HG02885 (cell line): ENCODE measurements at regions not wholly inside any gene's neighbourhood (a gene's known extent, or its start where the extent isn't known, plus 50 kb on each side); places are given as distances from the start of the nearest gene placed in this dataset.
"Not testable (repeated sequence)": the region's sequence is repeated elsewhere in the genome, so short reads cannot be mapped to it uniquely, and the experiment has no call there.

Source experiments
- ATAC-seq: cut with Tn5 transposase; IDR thresholded peaks from one replicate; pipeline ENCODE4 v1.9.1; 2021; ENCODE audit warnings: mild to moderate bottlenecking; ENCODE audit not compliant: unreplicated experiment, poor library complexity

- no peak for ATAC-seq
Measured at GRCh38 chr16:5214466-5214865, 116.9 kb upstream of the EEF2KMT start.

- ATAC-seq, result not testable (repeated sequence)
Measured at GRCh38 chr16:5212501-5212900, 114.9 kb upstream of the EEF2KMT start.

DNA sequence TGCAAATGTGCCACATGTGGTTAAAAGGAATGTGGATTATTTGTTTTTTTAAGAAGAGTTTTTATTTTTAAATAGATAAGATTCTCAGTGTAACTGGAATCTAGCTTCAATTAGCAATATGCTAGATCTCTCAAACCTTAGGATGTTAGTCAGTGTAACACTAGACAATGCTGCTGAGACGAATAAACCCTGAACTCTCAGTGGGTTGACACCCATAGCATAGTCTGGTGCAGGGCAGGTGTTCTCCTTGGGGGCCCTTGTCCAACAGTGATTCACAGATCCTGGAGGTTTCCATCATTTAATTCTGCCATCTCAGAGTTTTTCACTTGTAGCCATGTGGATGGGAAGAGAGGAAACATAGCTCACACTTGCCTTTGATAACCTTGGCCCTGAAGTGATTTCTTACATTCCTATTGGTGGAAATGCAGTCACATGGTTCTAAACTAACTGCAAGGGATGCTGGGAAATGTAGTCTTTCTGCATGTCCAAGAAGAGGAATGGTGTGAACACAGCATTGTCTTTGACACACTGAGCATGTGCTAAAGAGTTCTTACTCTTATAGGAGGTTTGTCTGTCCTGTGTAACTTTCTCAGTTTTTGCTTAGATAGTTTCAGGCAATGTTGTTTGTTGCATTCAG, 110.4 kb upstream of the EEF2KMT start:
- ATAC-seq, result not testable (repeated sequence)

- ATAC-seq, result no peak
Measured at GRCh38 chr16:5207001-5207523, 109.5 kb upstream of the EEF2KMT start.

- ATAC-seq, result no peak
Measured at GRCh38 chr16:5206331-5206990, 108.9 kb upstream of the EEF2KMT start.

DNA sequence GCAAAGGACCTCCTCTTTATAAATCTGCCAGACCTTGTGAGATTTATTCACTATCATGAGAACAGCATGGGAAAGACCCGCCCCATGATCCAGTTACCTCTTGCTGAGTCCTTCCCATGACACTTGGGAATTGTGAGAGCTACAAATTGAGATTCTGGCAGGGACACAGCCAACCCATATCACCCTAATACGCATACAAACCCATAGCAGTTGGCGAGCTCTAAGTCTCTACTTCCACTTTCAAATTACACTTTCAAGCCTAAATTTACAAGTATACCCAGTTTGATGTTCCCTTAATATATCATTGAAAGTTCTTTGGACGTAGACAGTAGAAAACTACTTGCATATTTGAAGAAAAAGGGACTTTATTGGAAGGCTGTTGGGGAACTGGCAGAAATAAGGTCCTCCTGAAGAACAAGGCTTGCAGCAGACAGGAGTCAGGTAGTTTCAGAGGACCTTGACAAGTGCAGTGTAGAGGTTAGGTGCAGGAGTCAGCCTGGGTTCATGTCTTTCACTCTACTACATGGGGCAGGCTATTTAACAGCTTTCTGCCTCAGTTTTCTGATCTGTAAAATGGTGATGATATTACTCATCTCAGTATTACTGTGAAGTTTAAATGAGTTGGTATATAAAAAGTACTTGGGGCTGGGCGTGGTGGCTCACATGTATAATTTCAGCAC, 107.9 kb upstream of the EEF2KMT start:
- no peak for ATAC-seq

DNA sequence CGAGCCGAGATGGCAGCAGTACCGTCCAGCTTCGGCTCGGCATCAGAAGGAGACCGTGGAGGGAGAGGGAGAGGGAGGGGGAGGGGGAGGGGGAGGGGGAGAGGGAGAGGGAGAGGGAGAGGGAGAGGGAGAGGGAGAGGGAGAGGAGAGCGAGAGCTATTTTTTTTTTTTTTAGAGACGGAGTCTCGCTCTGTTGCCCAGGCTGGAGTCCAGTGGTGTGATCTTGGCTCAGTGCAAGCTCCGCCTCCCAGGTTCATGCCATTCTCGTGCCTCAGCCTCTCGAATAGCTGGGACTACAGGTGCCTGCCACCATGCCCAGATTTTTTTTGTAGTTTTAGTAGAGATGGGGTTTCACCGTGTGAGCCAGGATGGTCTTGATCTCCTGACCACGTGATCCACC, 106.1 kb upstream of the EEF2KMT start:
- not testable (repeated sequence) for ATAC-seq

GRCh38 chr16:5200123-5200522, 102.5 kb upstream of the EEF2KMT start:
- ATAC-seq, result no peak

DNA sequence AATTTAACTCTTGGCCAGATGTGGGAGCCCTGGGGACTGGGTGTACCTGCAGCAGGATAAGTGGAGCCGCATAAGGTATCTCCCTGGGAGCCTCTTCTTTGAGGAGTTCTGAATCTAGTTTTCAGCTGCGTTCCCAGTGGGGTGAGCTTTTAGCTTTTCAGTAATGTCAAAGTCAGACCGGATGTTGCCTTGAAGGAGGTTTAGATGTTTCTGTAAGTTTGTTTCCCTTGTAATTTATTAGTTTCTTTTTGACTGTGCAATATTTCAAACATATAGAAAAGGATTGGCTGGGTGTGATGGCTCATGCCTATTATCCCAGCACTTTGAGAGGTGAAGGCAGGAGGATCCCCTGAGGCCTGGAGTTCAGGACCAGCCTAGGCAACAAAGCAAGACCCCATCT, 98.6 kb upstream of the EEF2KMT start:
- ATAC-seq, result no peak

GRCh38 chr16:5193861-5194260, 96.3 kb upstream of the EEF2KMT start:
- no peak for ATAC-seq

DNA sequence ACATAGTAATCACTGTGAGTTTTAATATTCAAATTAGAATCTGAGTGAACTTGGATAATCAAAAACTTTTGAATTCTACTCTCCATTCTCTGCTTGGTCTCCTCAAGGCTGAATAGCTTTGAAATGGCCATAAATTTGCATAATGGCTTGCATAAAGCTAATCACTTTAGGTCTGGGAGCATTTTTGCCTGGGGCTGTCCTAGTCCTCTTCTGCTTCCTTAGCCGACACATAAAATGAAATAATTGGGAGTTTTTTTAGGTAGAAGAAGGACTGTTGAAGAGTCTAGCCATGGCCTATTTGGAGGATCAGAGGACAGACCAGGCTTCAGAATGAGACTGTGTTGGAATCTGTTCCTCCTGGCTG, 91.4 kb upstream of the EEF2KMT start:
- no peak for ATAC-seq

DNA sequence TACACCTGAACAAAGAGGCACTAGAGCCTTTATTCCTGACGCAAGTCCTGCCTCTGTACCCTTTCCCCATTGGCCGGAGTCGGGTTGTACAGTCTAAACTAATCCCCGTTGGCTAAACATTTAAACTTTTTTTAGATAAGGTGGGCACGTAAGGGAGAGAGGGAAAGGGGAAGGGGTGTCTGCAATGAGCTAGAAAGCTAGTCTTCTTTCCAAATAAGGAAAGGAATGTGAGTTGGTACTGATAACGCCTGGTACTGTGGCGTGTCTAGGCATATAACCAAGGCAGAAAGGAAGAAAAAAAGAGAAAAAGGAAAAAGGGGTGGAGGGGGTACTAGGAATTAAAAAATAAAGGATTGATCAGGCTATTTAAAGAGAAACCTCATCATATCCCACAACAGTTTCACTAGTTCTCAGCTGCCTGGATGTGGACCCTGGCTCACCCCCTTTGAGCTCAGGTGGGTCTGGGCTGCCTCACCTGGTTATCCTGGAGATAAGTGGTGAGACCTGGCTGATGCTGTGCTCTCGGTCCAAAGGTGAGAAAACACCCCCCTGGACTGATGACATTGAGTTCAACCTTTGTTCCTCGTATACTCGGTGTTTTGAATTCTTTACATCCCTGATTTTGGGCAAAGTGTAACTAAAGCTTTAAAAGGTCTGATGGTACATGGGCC, 90.9 kb upstream of the EEF2KMT start:
- no peak for ATAC-seq

GRCh38 chr16:5187402-5187952, 89.9 kb upstream of the EEF2KMT start:
- ATAC-seq, result no peak

DNA sequence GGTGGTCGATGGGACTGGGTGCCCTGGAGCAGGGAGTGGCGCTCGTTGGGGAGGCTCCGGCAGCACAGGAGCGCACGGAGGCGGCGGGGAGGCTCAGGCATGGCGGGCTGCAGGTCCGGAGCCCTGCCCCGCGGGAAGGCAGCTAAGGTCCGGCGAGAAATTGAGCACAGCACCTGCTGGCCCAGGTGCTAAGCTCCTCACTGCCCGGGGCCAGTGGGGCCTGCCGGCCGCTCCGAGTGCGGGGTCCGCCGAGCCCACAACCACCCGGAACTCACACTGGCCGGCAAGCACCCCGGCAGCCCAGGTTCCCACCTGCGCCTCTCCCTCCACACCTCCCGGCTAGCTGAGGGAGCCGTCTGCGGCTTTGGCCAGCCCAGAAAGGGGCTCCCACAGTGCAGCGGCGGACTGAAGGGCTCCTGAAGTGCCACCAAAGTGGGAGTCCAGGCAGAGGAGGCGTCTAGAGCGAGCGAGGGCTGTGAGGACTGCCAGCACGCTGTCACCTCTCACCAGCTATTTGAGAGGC, 88.8 kb upstream of the EEF2KMT start:
- no peak for ATAC-seq

- no peak for ATAC-seq
Measured at GRCh38 chr16:5176505-5176904, 78.9 kb upstream of the EEF2KMT start.

DNA sequence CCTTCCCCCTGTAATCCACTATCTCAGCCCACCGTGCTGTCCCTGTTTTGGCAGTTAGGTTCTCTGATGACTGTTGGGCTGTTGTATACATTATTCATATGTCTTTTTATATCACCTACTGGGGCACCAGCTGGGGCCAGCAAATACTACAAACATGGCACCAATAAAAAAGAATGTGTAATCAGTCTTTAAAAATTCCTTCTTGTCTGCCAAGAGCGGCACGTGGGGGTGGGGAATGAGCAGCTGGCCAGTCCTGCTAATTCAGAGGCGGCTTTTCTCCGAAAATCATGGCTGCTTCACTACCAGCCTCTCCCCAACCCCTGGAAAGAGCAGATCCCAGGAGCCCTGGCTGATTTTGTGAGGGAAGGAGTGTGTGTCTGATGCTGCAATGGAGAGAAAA, 77.7 kb upstream of the EEF2KMT start:
- no peak for ATAC-seq

GRCh38 chr16:5166486-5166885, 68.9 kb upstream of the EEF2KMT start:
- ATAC-seq, result no peak

GRCh38 chr16:5165429-5165828, 67.8 kb upstream of the EEF2KMT start:
- not testable (repeated sequence) for ATAC-seq

- ATAC-seq, result not testable (repeated sequence)
Measured at GRCh38 chr16:5162801-5163200, 65.2 kb upstream of the EEF2KMT start.

GRCh38 chr16:5161888-5162287, 64.3 kb upstream of the EEF2KMT start:
- not testable (repeated sequence) for ATAC-seq
